GM20000 (cell line): ENCODE measurements at regions not wholly inside any gene's neighbourhood (a gene's known extent, or its start where the extent isn't known, plus 50 kb on each side); places are given as distances from the start of the nearest gene placed in this dataset.
"Not testable (repeated sequence)": the region's sequence is repeated elsewhere in the genome, so short reads cannot be mapped to it uniquely, and the experiment has no call there.

Source experiments
- DNase-seq: peaks from one replicate; pipeline ENCODE4 v3.0.0; 2012; ENCODE audit warnings: low spot score
- CTCF ChIP-seq: IDR thresholded peaks from 2 replicates; pipeline ENCODE4 v1.5.1; 2012; ENCODE audit warnings: mild to moderate bottlenecking, control low read depth; ENCODE audit errors: extremely low read depth, missing control alignments

GRCh38 chr9:78714576-78714975, 417.7 kb downstream of the PSAT1 start:
- TF ChIP-seq CTCF = no peak
- DNase-seq = no peak

GRCh38 chr9:78719029-78719428, 422.1 kb downstream of the PSAT1 start:
- not testable (repeated sequence) for DNase-seq

- DNase-seq = no peak
- TF ChIP-seq CTCF = no peak
Measured at GRCh38 chr9:78724896-78725295, 428.0 kb downstream of the PSAT1 start.

GRCh38 chr9:78725503-78725902, 428.6 kb downstream of the PSAT1 start:
- TF ChIP-seq CTCF = no peak
- DNase-seq = no peak

- DNase-seq = no peak
- TF ChIP-seq CTCF = no peak
Measured at GRCh38 chr9:78745331-78745730, 448.4 kb downstream of the PSAT1 start.

GRCh38 chr9:78746010-78746409, 449.1 kb downstream of the PSAT1 start:
- no peak for DNase-seq
- TF ChIP-seq CTCF = no peak

GRCh38 chr9:78753039-78753438, 456.1 kb downstream of the PSAT1 start:
- no peak for DNase-seq
- TF ChIP-seq CTCF = no peak

- DNase-seq = no peak
- TF ChIP-seq CTCF = no peak
Measured at GRCh38 chr9:78756813-78757510, 460.0 kb downstream of the PSAT1 start.
